ENCODE measurements at regions not wholly inside any gene's neighbourhood (a gene's known extent, or its start where the extent isn't known, plus 50 kb on each side); places are given as distances from the start of the nearest gene placed in this dataset.

DNA sequence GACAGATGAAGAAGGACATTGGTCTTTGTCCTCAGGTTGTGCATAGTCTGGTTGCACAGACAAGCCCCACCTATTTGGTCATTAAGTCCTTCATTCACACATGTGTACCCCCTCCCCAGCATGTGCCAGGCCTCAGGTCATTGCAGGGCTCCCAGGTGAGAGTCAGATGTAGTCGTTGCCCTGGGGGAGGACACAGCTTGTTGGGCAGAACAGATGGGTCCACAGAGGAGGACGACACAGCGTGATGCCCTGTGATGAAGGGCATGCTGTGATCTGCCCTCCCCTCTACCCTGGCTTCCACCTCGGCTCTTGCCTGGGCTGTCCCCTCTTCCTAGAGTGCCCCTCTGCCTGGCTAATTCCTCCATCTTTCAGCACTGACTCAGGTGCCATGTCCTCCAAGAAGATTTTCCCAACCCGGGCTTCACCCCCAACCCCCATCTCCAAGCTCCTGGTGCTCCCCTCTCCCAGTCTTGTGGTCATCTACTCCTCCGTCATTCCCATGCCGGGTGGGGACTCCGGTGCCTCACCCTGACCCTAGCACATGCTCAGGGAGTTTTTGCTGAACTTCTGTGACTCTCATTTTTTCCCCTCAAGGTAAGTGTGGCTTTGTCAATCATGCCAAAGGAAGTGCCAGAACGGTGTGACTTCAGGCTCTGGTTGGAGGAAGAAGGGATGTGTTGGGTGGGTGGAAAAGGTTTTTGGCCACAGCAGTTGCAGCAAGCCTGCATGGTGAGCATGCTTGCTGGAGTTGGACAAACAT is 220.5 kb downstream of the FOXD2 start:
- DNase-seq (ENCODE audit: low read depth in 1 of 2, low spot score in 2 of 2) = no peak

More for the DNA sequence above, 220.5 kb downstream of the FOXD2 start:
- no peaks in the 10 kb centered on the region for H4K20me1 ChIP-seq (replicated peaks in 1 of 2; ENCODE audit: control insufficient read depth in 1 of 2, insufficient read depth in 2 of 2, low read length in 2 of 2)
- H3K14ac ChIP-seq (ENCODE audit: insufficient read length) = no peak overlapping the region
- H3K4me1 ChIP-seq (replicated peaks in 1 of 4; ENCODE audit: control insufficient read depth in 3 of 4, insufficient read depth in 4 of 4, low read length in 3 of 4) = no peaks in the 10 kb centered on the region
- H3K79me2 ChIP-seq (ENCODE audit: control insufficient read depth in 1 of 2, insufficient read depth in 2 of 2, low read length in 2 of 2) = no peaks in the 10 kb centered on the region
- no peak overlapping the region for H2AFZ ChIP-seq (ENCODE audit: low read length)
- no peak overlapping the region for H2BK120ac ChIP-seq (replicated peaks; ENCODE audit: low read depth, low read length)
- H3K4me3 ChIP-seq (ENCODE audit: extremely low read depth in 1 of 4, insufficient read depth in 2 of 4, low read depth in 3 of 4, low read length in 4 of 4) = no peak overlapping the region
- no peak overlapping the region for H3K18ac ChIP-seq (ENCODE audit: extremely low read depth, low read length)
- H3K4me2 ChIP-seq (ENCODE audit: insufficient read depth in 1 of 2, low read depth in 2 of 2, low read length in 2 of 2) = no peak overlapping the region
- H2BK20ac ChIP-seq (ENCODE audit: low read length) = no peak overlapping the region
- 86% methylated on average over 9 of the region's 9 CpGs; no CpG with 5 or more reads in 1 of the 2 experiments for WGBS, 2 experiments (ENCODE audit: extremely low coverage in 1 of 2, insufficient coverage in 1 of 2, insufficient read length in 1 of 2, insufficient replicate concordance in 2 of 2, low coverage in 1 of 2, low lambda C conversion rate in 2 of 2, missing lambda C conversion rate in 1 of 2)
- no peak overlapping the region for H2BK5ac ChIP-seq (ENCODE audit: low read depth, low read length)
- no peaks in the 10 kb centered on the region for H3K79me1 ChIP-seq (ENCODE audit: low read depth, low read length)
- no peak overlapping the region for H4K91ac ChIP-seq (replicated peaks; ENCODE audit: insufficient read length, low read length)
- H3K56ac ChIP-seq (replicated peaks; ENCODE audit: insufficient read length, low read depth, low read length) = no peak overlapping the region
- peaks cover 4 to 17% (median 10%) of the 10 kb centered on the region in 4 experiments for H3K27me3 ChIP-seq (replicated peaks in 1 of 4; ENCODE audit: control insufficient read depth in 3 of 4, extremely low read depth in 1 of 4, insufficient read depth in 3 of 4, low read length in 3 of 4)
- H4K5ac ChIP-seq (ENCODE audit: insufficient read length, low read depth, low read length) = no peak overlapping the region
- no peak overlapping the region for H2BK12ac ChIP-seq (ENCODE audit: low read depth, low read length)
- no peak overlapping the region for H3K27ac ChIP-seq (ENCODE audit: low read depth, low read length)
- H2BK15ac ChIP-seq (ENCODE audit: low read length) = no peak overlapping the region
- no peak overlapping the region for H3K4ac ChIP-seq (replicated peaks; ENCODE audit: insufficient read length, low read depth, low read length)
- TF ChIP-seq PHF8 (conservative IDR thresholded peaks at IDR 0.05; ENCODE audit: low read depth, low read length) (no peak), SP1 (IDR thresholded peaks at IDR 0.05; ENCODE audit: low read depth, low read length) (no peak), ASH2L (IDR thresholded peaks at IDR 0.05; ENCODE audit: low read length) (no peak), MAFK (IDR thresholded peaks at IDR 0.05; ENCODE audit: low read depth, low read length) (no peak), YY1 (IDR thresholded peaks at IDR 0.05; ENCODE audit: low read depth, low read length) (no peak), TCF12 (IDR thresholded peaks at IDR 0.05; ENCODE audit: low read depth, low read length) (no peak)
- TF ChIP-seq, protein P1, sequence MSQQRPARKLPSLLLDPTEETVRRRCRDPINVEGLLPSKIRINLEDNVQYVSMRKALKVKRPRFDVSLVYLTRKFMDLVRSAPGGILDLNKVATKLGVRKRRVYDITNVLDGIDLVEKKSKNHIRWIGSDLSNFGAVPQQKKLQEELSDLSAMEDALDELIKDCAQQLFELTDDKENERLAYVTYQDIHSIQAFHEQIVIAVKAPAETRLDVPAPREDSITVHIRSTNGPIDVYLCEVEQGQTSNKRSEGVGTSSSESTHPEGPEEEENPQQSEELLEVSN (IDR thresholded peaks at IDR 0.05) = no peak
- no peak for FAIRE-seq
- ChIA-PET POLR2A (ENCODE audit: partially characterized antibody) (no interaction called here), CTCF (ENCODE audit: partially characterized antibody) (interaction anchor here (1.6 kb wide), 1 partner anchor 50 kb away, joined by 3 read pairs; no protein-coding TSS in a partner anchor)
- no peak overlapping the region for H4K8ac ChIP-seq (ENCODE audit: extremely low read depth, insufficient read depth, low read length)
- no peak overlapping the region for H3K23ac ChIP-seq (ENCODE audit: insufficient read length)
- no peaks in the 10 kb centered on the region for H3K9me3 ChIP-seq (ENCODE audit: insufficient read depth in 2 of 2, low read depth in 1 of 2, low read length in 1 of 2)
- H3K23me2 ChIP-seq (ENCODE audit: low read depth, low read length) = no peaks in the 10 kb centered on the region
- H3K36me3 ChIP-seq (ENCODE audit: control insufficient read depth in 2 of 4, insufficient read depth in 4 of 4, low read length in 3 of 4) = no peaks in the 10 kb centered on the region
- H3K9ac ChIP-seq (replicated peaks in 1 of 4; ENCODE audit: extremely low read depth in 1 of 4, low read depth in 3 of 4, low read length in 3 of 4) = no peak overlapping the region
- H2AK5ac ChIP-seq (ENCODE audit: low read depth, low read length) = no peak overlapping the region

All from H1 (cell line).